GM23338 (cell line): ENCODE measurements at regions not wholly inside any gene's neighbourhood (a gene's known extent, or its start where the extent isn't known, plus 50 kb on each side); places are given as distances from the start of the nearest gene placed in this dataset.

Experiments used
- EZH2 ChIP-seq: fragments of 200-600 bp; sonication (generic); IDR thresholded peaks from one replicate; pipeline ENCODE4 v1.8.0; 2017; ENCODE audit warnings: antibody characterized with exemption, mild to moderate bottlenecking, low read depth; ENCODE audit not compliant: unreplicated experiment
- POLR2AphosphoS5 ChIP-seq: IDR thresholded peaks from 2 replicates; pipeline ENCODE4 v1.6.1; 2016; ENCODE audit warnings: antibody characterized with exemption, low read depth

- TF ChIP-seq EZH2 (no peak), POLR2AphosphoS5 (no peak)
These were observed 1070.2 kb upstream of the ACO1 start for GRCh38 chr9:31314241-31314640.
